Spleen (tissue), 11 donors: ENCODE measurements at regions not wholly inside any gene's neighbourhood (a gene's known extent, or its start where the extent isn't known, plus 50 kb on each side); places are given as distances from the start of the nearest gene placed in this dataset.

Experiments used
- DNase-seq: peaks from one replicate; pipeline ENCODE4 v3.0.0-alpha.2; 2020
- H3K27ac ChIP-seq, 8 donors: fragments of 200-600 bp; sonication (generic) in 7 of 8; 1 replicate in 4 of 8; 2 replicates in 4 of 8; pipeline versions ENCODE4 v1.5.0 to v1.8.0; 2016 to 2021; ENCODE audit warnings: inconsistent platforms in 4 of 8, mild to moderate bottlenecking in 4 of 8, moderate library complexity in 1 of 8
- H3K27me3 ChIP-seq, 7 donors: fragments of 200-600 bp; sonication (generic) in 6 of 7; replicated peaks in 1 of 7; 1 replicate in 4 of 7; 2 replicates in 3 of 7; pipeline versions ENCODE4 v1.5.0 to v1.8.0; 2016 to 2021; ENCODE audit warnings: inconsistent platforms in 3 of 7, mild to moderate bottlenecking in 1 of 7
- H3K36me3 ChIP-seq, 6 donors: fragments of 200-600 bp; sonication (generic) in 5 of 6; 1 replicate in 4 of 6; 2 replicates in 2 of 6; pipeline versions ENCODE4 v1.5.0 to v1.8.0; 2016 to 2021; ENCODE audit warnings: inconsistent platforms in 2 of 6
- H3K4me1 ChIP-seq, 6 donors: fragments of 200-600 bp; sonication (generic) in 5 of 6; 1 replicate in 3 of 6; 2 replicates in 3 of 6; pipeline versions ENCODE4 v1.5.0 to v1.8.0; 2016 to 2021; ENCODE audit warnings: inconsistent platforms in 3 of 6
- H3K4me3 ChIP-seq, 8 donors: fragments of 200-600 bp; sonication (generic) in 7 of 8; 1 replicate in 4 of 8; 2 replicates in 4 of 8; pipeline versions ENCODE4 v1.5.0 to v1.8.0; 2016 to 2021; ENCODE audit warnings: inconsistent platforms in 4 of 8, mild to moderate bottlenecking in 4 of 8, moderate library complexity in 2 of 8
- H3K9me3 ChIP-seq, 8 donors: fragments of 200-600 bp; sonication (generic) in 7 of 8; 1 replicate in 4 of 8; 2 replicates in 4 of 8; pipeline versions ENCODE4 v1.5.0 to v1.8.0; 2016 to 2021; ENCODE audit warnings: inconsistent platforms in 4 of 8
- CTCF ChIP-seq, 11 experiments: fragments of 200-600 bp in 7 of 11; fragments of 450-650 bp in 4 of 11; sonication (generic) in 4 of 11; IDR thresholded peaks in 8 of 11; conservative IDR thresholded peaks in 3 of 11; 1 replicate in 7 of 11; 2 replicates in 4 of 11; pipeline versions ENCODE4 v1.4.0 to v1.8.0; 2016 to 2021; ENCODE audit warnings: antibody characterized with exemption in 11 of 11, inconsistent platforms in 4 of 11, mild to moderate bottlenecking in 1 of 11
- POLR2A ChIP-seq, 3 donors: fragments of 450-650 bp; IDR thresholded peaks; one replicate each; pipeline ENCODE4 v1.5.1; 2017; ENCODE audit warnings: antibody characterized with exemption in 3 of 3, mild to moderate bottlenecking in 1 of 3
- POLR2AphosphoS5 ChIP-seq, 3 donors: sonication (generic); formaldehyde crosslinking; IDR thresholded peaks; one replicate each; pipeline ENCODE4 v1.5.1; 2017; ENCODE audit warnings: antibody characterized with exemption in 3 of 3
- WGBS, 5 donors: extraction: QIAGEN DNeasy Blood & Tissue Kit in 3 of 5; methylation state at CpG; one replicate each; pipeline versions ENCODE4 v1.1.5 to v1.1.7; 2013 to 2018; 5-methylcytosine and 5-hydroxymethylcytosine counted together
- intact Hi-C: fragments of 100-400 bp; cut with DNase I; formaldehyde crosslinking; loops from one replicate; pipeline ENCODE4 v1.15.0; 2023; ENCODE audit warnings: low total_unique reads
- donor health status: healthy with polysubstance abuse.
- donor health status: DM: no; HTN: no; CAD: no; lungs with moderate emphysema.
- donor health status: DM: no; HTN: no; CAD: no.
- donor health status: Bipolar disorder and iron deficiency.
- donor health status: healthy.
- donor health status: DM: no; HTN: no; CAD: no.
- donor health status: DM: yes; HTN: yes; CAD: no.

GRCh38 chr13:106390367-106390766 lies 145.1 kb downstream of the EFNB2 start:
- H3K27me3 ChIP-seq: no peaks in the 10 kb centered on the region
- DNase-seq: no peak
- intact Hi-C loops: no loop called here
- WGBS, 5 donors: 23 to 46% (median 31%) methylated on average over 1 of the region's 1 CpG
- TF ChIP-seq POLR2A (IDR thresholded peaks at IDR 0.05) (no peak), CTCF (IDR thresholded peaks at IDR 0.05 in 8 of 11, conservative IDR thresholded peaks at IDR 0.05 in 3 of 11) (no peak), POLR2AphosphoS5 (IDR thresholded peaks at IDR 0.05) (no peak)
- H3K4me3 ChIP-seq: no peak overlapping the region
- H3K4me1 ChIP-seq: no peaks in the 10 kb centered on the region
- H3K27ac ChIP-seq: no peak overlapping the region
- H3K36me3 ChIP-seq: no peaks in the 10 kb centered on the region
- no peaks in the 10 kb centered on the region for H3K9me3 ChIP-seq

DNA sequence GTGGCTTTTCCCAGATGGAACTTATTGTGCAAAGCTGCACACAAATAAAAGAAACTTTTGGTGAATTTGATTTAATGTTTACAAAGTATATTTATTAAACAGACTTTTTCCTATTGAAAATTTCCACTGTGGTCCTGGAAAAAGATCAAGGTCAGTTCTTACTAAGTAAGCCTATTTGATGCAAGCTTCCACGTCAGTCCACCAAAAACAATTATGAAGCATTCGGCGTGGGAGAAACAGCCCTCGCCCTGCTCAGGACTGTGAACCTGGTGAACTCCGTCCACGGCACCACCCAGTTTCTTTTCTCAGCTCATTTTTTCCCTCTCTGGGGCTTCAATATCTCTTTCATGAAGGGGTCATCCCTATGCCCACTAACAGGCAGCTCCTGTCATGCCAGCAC lies 149.8 kb downstream of the EFNB2 start:
- H3K27ac ChIP-seq: no peak overlapping the region
- no peaks in the 10 kb centered on the region for H3K36me3 ChIP-seq
- intact Hi-C loops: no loop called here
- WGBS, 5 donors: 82 to 94% (median 92%) methylated on average over 6 of the region's 6 CpGs
- H3K4me1 ChIP-seq: no peaks in the 10 kb centered on the region
- TF ChIP-seq POLR2A (IDR thresholded peaks at IDR 0.05): no peak
- no peak for TF ChIP-seq POLR2AphosphoS5 (IDR thresholded peaks at IDR 0.05)
- H3K27me3 ChIP-seq: no peaks in the 10 kb centered on the region
- H3K9me3 ChIP-seq: no peaks in the 10 kb centered on the region
- no peak overlapping the region for H3K4me3 ChIP-seq
- DNase-seq: no peak

DNA sequence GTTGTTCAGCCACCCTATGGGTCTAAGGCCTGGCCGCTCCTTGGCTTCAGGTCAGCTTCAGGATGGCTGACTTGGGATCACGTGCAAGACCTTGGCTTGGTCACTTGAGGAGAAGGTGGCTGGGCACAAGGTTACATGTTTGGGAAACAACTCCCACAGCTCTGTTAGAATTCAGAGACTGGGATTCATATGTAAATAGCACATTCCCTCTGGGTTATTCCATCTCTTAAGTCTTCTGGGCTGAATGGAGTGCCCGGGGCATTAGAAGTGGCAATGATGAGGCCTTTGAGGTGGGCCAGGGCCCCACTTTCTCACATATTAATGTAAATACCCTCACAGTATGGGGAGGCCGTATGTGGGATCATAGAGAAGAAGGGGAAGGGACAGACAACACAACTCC lies 150.9 kb downstream of the EFNB2 start:
- DNase-seq: no peak
- TF ChIP-seq POLR2A (IDR thresholded peaks at IDR 0.05) (no peak), POLR2AphosphoS5 (IDR thresholded peaks at IDR 0.05) (no peak), CTCF (IDR thresholded peaks at IDR 0.05 in 8 of 11, conservative IDR thresholded peaks at IDR 0.05 in 3 of 11) (no peak)
- Histone ChIP-seq H3K36me3 (no peaks in the 10 kb centered on the region), H3K27me3 (no peaks in the 10 kb centered on the region), H3K4me3 (no peak overlapping the region), H3K9me3 (no peaks in the 10 kb centered on the region), H3K27ac (no peak overlapping the region), H3K4me1 (no peaks in the 10 kb centered on the region)
- 69 to 92% (median 75%) methylated on average over 4 of the region's 4 CpGs for WGBS, 5 donors
- intact Hi-C loops: no loop called here

DNA sequence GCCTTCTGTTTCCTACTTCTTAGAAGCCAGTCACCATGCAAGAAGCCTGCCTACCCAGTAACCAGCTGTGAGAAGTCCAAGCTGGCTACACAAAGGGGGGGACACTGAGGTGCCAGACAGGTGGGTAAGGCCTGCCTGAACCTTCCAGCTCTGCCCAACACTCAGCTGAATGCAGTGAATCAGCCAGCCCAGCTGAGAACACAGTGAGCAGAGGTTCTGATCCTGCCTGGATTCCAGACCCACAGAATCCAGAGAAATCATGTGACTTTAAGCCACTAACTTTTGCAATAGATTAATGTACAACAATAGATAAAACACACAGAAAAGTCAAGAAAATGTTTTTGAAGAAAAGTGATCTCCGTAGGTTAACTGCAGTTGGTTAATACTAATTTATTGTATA lies 151.7 kb downstream of the EFNB2 start:
- H3K4me3 ChIP-seq: no peak overlapping the region
- no peaks in the 10 kb centered on the region for H3K27me3 ChIP-seq
- no peaks in the 10 kb centered on the region for H3K9me3 ChIP-seq
- 82 to 95% (median 94%) methylated on average over 1 of the region's 1 CpG for WGBS, 5 donors
- intact Hi-C loops: no loop called here
- no peak for DNase-seq
- H3K4me1 ChIP-seq: no peaks in the 10 kb centered on the region
- H3K36me3 ChIP-seq: no peaks in the 10 kb centered on the region
- no peak overlapping the region for H3K27ac ChIP-seq
- TF ChIP-seq POLR2A (IDR thresholded peaks at IDR 0.05): no peak
- no peak for TF ChIP-seq CTCF (IDR thresholded peaks at IDR 0.05 in 8 of 11, conservative IDR thresholded peaks at IDR 0.05 in 3 of 11)

DNA sequence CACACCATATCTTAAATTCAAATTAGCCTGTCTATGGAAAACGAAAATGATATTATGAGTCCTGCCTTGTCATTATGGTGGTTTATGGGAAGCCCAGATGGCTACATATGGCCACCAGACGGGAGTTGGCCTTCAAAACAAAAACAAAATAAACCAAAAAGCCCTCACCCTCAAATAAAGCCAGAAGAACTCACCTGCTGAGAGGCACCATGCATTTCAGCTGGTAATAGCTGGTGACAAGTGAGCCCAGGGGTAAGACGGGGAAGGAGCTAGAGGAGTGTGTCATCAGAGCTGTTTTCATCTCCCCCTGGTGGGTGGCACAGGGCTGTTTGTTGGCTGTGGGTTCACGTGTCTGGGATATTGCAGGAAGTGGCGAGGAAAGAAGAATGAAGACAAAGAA lies 152.9 kb downstream of the EFNB2 start:
- H3K27me3 ChIP-seq: no peaks in the 10 kb centered on the region
- H3K9me3 ChIP-seq: no peaks in the 10 kb centered on the region
- H3K36me3 ChIP-seq: no peaks in the 10 kb centered on the region
- WGBS, 5 donors: 62 to 80% (median 72%) methylated on average over 5 of the region's 5 CpGs
- intact Hi-C loops: no loop called here
- DNase-seq: no peak
- no peak overlapping the region for H3K4me3 ChIP-seq
- TF ChIP-seq POLR2A (IDR thresholded peaks at IDR 0.05): no peak
- no peak for TF ChIP-seq CTCF (IDR thresholded peaks at IDR 0.05 in 8 of 11, conservative IDR thresholded peaks at IDR 0.05 in 3 of 11)
- TF ChIP-seq POLR2AphosphoS5 (IDR thresholded peaks at IDR 0.05): no peak
- no peak overlapping the region for H3K27ac ChIP-seq
- no peaks in the 10 kb centered on the region for H3K4me1 ChIP-seq
